IgD-negative memory B cell (primary cell): ENCODE measurements at regions not wholly inside any gene's neighbourhood (a gene's known extent, or its start where the extent isn't known, plus 50 kb on each side); places are given as distances from the start of the nearest gene placed in this dataset.

Experiments
- H3K27ac Mint-ChIP-seq, 3 donors: one replicate each; pipeline ENCODE4 v1.8.0; 2020 to 2022; ENCODE audit warnings: mild to moderate bottlenecking in 3 of 3, mixed read lengths in 3 of 3, moderate library complexity in 1 of 3
- H3K27me3 Mint-ChIP-seq: one replicate; pipeline ENCODE4 v1.8.0; 2021; ENCODE audit warnings: mixed read lengths
- H3K36me3 Mint-ChIP-seq: one replicate; pipeline ENCODE4 v1.8.0; 2020; ENCODE audit warnings: mild to moderate bottlenecking, mixed read lengths
- H3K4me1 Mint-ChIP-seq, 3 donors: one replicate each; pipeline ENCODE4 v1.8.0; 2020 to 2022; ENCODE audit warnings: mixed read lengths in 3 of 3, mild to moderate bottlenecking in 1 of 3
- H3K4me3 Mint-ChIP-seq, 4 donors: one replicate each; pipeline ENCODE4 v1.8.0; 2020 to 2022; ENCODE audit warnings: mild to moderate bottlenecking in 4 of 4, mixed read lengths in 4 of 4, moderate library complexity in 3 of 4
- H3K9me3 Mint-ChIP-seq, 3 donors: one replicate each; pipeline ENCODE4 v1.8.0; 2020 to 2021; ENCODE audit warnings: mixed read lengths in 3 of 3, mild to moderate bottlenecking in 1 of 3

DNA sequence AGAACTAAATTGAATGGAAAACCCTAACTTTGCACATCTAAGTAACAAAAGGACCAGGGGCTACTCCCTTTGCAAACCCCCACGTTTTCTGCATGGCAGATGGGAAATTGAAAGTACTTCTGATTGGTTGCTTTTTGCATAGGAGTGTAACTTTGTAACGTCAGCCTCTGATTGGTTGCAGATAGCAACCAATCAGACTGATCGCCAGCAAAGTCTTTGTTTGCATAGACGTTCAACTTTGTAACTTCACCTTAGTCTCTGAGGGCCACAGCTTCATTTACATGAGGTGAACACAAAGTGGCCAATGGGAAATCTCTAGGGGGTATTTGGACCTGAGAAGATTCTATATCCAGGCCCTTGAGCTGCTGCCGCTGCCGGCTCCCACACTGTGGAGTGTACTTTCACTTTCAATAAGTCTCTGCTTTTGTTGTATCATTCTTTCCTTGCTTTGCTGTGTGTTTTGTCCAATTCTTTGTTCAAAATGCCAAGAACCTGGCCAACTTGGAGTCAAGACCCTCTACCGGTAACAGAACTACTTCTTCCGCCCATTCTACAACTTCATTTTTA lies 102.5 kb upstream of the PRICKLE1 start:
- Mint-ChIP-seq H3K27me3 (no peaks in the 10 kb centered on the region), H3K27ac (no peak overlapping the region), H3K36me3 (no peaks in the 10 kb centered on the region), H3K4me3 (peak overlapping the region in 1 of 4 donors; percentile 32), H3K4me1 (no peaks in the 10 kb centered on the region), H3K9me3 (peaks cover 4 to 20% (median 8%) of the 10 kb centered on the region in 3 donors)

- Mint-ChIP-seq H3K9me3 (peaks cover 2 to 20% (median 2%) of the 10 kb centered on the region in 3 donors), H3K36me3 (no peaks in the 10 kb centered on the region), H3K27ac (no peak overlapping the region), H3K4me1 (no peaks in the 10 kb centered on the region), H3K27me3 (no peaks in the 10 kb centered on the region), H3K4me3 (no peak overlapping the region)
These were observed 100.7 kb upstream of the PRICKLE1 start for GRCh38 chr12:42690264-42690663.

GRCh38 chr12:42689699-42690098 lies 100.2 kb upstream of the PRICKLE1 start:
- Mint-ChIP-seq H3K36me3 (no peaks in the 10 kb centered on the region), H3K4me3 (no peak overlapping the region), H3K27ac (no peak overlapping the region), H3K27me3 (no peaks in the 10 kb centered on the region), H3K9me3 (peaks cover 2 to 20% (median 2%) of the 10 kb centered on the region in 3 donors), H3K4me1 (no peaks in the 10 kb centered on the region)

DNA sequence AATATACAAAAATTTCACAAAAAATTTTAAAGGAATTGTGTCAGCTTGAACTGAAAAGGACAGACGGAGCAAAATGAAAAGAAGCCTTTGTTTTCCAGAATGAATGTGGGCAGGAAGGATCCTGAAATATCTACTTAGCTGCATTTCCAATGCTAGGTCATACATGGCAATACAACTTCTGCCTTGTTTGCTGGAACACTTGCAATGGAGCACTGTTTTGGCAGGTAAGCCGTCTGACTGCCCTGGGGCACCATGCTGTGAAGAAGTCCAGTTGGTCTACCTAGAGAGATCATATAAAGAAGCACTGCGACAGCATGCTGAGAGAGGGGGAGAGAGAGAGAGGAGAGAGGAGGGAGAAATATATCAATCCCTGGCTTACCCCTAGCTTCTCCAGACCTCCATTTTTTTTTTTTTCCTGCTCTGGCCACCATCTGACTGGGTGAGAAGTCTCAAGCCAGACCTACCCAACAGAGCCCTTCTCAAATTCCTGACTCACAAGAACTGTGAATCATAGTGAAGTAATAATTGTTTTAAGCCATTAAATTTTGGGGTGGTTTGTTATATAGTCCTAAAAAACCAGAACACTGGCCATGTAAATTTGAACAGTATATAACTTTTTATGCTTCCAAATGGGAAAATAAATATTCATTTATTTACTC lies 97.1 kb upstream of the PRICKLE1 start:
- no peaks in the 10 kb centered on the region for H3K27me3 Mint-ChIP-seq
- no peak overlapping the region for H3K27ac Mint-ChIP-seq
- no peak overlapping the region for H3K4me3 Mint-ChIP-seq
- no peaks in the 10 kb centered on the region for H3K4me1 Mint-ChIP-seq
- peaks cover 2 to 20% (median 2%) of the 10 kb centered on the region in 3 donors for H3K9me3 Mint-ChIP-seq
- H3K36me3 Mint-ChIP-seq: no peaks in the 10 kb centered on the region

- H3K4me3 Mint-ChIP-seq: no peak overlapping the region
- no peaks in the 10 kb centered on the region for H3K36me3 Mint-ChIP-seq
- peaks cover 0 to 6% (median 2%) of the 10 kb centered on the region in 3 donors for H3K9me3 Mint-ChIP-seq
- peaks cover 2% of the 10 kb centered on the region for H3K27me3 Mint-ChIP-seq
- H3K27ac Mint-ChIP-seq: no peak overlapping the region
- no peaks in the 10 kb centered on the region for H3K4me1 Mint-ChIP-seq
These were observed 95.2 kb upstream of the PRICKLE1 start for GRCh38 chr12:42684802-42685071.

GRCh38 chr12:42683933-42684801 lies 94.6 kb upstream of the PRICKLE1 start:
- Mint-ChIP-seq H3K27ac (no peak overlapping the region), H3K4me3 (no peak overlapping the region), H3K27me3 (peaks cover 2% of the 10 kb centered on the region), H3K36me3 (no peaks in the 10 kb centered on the region), H3K9me3 (peaks cover 0 to under 1% (median 0%) of the 10 kb centered on the region in 3 donors), H3K4me1 (no peaks in the 10 kb centered on the region)

- H3K9me3 Mint-ChIP-seq: no peaks in the 10 kb centered on the region
- no peak overlapping the region for H3K27ac Mint-ChIP-seq
- H3K4me1 Mint-ChIP-seq: no peaks in the 10 kb centered on the region
- H3K36me3 Mint-ChIP-seq: no peaks in the 10 kb centered on the region
- no peak overlapping the region for H3K4me3 Mint-ChIP-seq
- H3K27me3 Mint-ChIP-seq: peaks cover 2% of the 10 kb centered on the region
These were observed 93.7 kb upstream of the PRICKLE1 start for GRCh38 chr12:42683266-42683665.

GRCh38 chr12:42679466-42679865 lies 89.9 kb upstream of the PRICKLE1 start:
- Mint-ChIP-seq H3K27ac (no peak overlapping the region), H3K4me1 (no peaks in the 10 kb centered on the region), H3K9me3 (peaks cover 0 to 2% (median 1%) of the 10 kb centered on the region in 3 donors)

DNA sequence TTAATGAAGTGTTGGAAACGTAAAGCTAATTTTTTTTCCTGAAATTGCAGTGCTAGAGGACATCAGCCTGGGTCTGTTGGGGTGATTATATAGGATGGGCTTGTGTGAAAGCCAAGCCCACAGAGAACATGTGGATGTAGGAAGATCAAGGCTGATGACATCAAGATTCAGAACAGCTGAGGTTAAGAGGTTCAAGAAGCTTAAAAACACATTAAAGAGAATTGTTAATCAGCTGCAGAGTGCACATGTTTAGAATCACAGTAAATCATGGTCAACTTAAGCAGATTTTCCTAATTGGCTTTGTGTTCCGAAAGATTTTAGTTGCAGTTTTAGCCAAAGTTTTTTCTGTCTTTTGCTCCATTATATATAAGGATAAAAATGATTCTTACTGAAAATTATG lies 87.9 kb upstream of the PRICKLE1 start:
- H3K36me3 Mint-ChIP-seq: peaks cover 2% of the 10 kb centered on the region
- H3K27me3 Mint-ChIP-seq: peaks cover 2% of the 10 kb centered on the region
- H3K27ac Mint-ChIP-seq: no peak overlapping the region
- H3K4me1 Mint-ChIP-seq: peaks cover 0 to 1% (median 0%) of the 10 kb centered on the region in 3 donors
- H3K9me3 Mint-ChIP-seq: peaks cover 0 to 4% (median 1%) of the 10 kb centered on the region in 3 donors
- H3K4me3 Mint-ChIP-seq: no peak overlapping the region

More at GRCh38 chr12:42679466-42679865, 89.9 kb upstream of the PRICKLE1 start:
- Mint-ChIP-seq H3K4me3 (no peak overlapping the region), H3K27me3 (peaks cover 2% of the 10 kb centered on the region), H3K36me3 (no peaks in the 10 kb centered on the region)

- peaks cover 2% of the 10 kb centered on the region for H3K36me3 Mint-ChIP-seq
- no peak overlapping the region for H3K27ac Mint-ChIP-seq
- H3K4me1 Mint-ChIP-seq: peaks cover 0 to 1% (median 0%) of the 10 kb centered on the region in 3 donors
- peak overlapping the region in 1 of 4 donors; percentile 13 for H3K4me3 Mint-ChIP-seq
- H3K27me3 Mint-ChIP-seq: no peaks in the 10 kb centered on the region
- H3K9me3 Mint-ChIP-seq: peaks cover 0 to 4% (median 1%) of the 10 kb centered on the region in 3 donors
These were observed 84.0 kb upstream of the PRICKLE1 start for GRCh38 chr12:42673535-42673934.

DNA sequence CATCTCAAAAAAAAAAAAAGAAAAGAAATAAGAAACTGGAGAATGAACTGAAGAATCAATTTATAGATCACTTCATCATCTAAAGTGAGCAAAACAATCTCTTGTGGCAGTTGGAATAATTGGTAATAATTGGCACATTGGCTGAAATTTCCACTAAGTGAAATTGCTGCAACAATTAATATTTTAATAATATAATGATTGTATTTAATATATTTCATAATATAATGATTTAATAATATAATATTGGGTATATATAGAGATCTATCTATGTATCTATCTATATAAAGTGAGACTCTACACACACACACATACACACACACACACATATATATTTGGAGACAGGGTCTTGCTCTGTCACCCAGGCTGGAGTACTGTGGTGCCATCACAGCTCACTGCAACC lies 81.2 kb upstream of the PRICKLE1 start:
- H3K4me3 Mint-ChIP-seq: no peak overlapping the region
- peaks cover 2% of the 10 kb centered on the region for H3K27me3 Mint-ChIP-seq
- peaks cover 0 to 1% (median 0%) of the 10 kb centered on the region in 3 donors for H3K4me1 Mint-ChIP-seq
- H3K27ac Mint-ChIP-seq: no peak overlapping the region
- H3K36me3 Mint-ChIP-seq: peaks cover 2% of the 10 kb centered on the region
- peaks cover 0 to 4% (median 0%) of the 10 kb centered on the region in 3 donors for H3K9me3 Mint-ChIP-seq

DNA sequence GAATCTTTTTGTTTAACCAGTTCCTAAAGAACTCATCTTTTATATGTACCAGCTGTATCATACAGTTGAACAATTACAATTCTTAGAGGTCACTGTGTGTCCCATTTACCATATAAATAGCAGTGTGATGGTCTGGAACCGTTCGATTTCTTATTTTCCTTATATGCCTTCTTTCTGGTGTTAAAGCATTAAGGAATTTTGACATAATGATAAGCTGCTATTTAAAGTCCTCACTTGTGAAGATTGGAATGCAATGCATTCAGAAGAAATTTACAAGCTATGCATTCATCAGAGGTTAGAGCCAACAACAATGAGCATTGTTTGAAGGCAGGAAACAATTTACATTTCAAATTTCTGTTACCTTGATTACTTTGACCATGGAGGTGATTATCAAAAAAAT lies 80.0 kb upstream of the PRICKLE1 start:
- Mint-ChIP-seq H3K36me3 (peaks cover 2% of the 10 kb centered on the region), H3K9me3 (peaks cover 0 to 2% (median 0%) of the 10 kb centered on the region in 3 donors), H3K4me3 (no peak overlapping the region), H3K27ac (no peak overlapping the region), H3K27me3 (peaks cover 5% of the 10 kb centered on the region), H3K4me1 (peaks cover 0 to 1% (median 0%) of the 10 kb centered on the region in 3 donors)

DNA sequence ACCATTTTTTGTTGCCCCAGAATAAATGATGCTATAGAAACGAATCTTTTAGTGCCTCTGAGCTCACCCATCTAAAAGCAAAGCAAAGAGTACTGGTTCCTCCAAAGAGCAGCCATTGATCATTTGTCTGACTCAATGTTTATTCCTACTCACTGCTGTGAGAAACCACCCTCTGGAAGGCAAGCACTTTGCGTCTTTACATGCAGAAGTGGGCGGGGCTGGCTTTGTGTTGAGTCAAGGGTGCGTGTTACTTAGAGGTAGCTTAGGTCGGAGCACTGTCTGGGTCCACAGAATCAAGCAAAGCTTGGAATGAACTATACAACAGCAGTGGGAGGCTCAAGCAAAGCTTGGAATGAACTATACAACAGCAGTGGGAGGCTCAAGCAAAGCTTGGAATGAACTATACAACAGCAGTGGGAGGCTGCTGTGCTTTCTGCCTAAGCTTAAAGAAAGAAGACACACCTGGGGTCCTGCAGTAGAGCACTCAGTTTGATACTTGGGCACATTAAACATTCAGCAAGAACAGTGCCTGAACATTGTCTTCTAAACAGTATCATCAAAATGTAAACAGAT lies 77.2 kb upstream of the PRICKLE1 start:
- H3K4me1 Mint-ChIP-seq: no peaks in the 10 kb centered on the region

GRCh38 chr12:42663621-42664020 lies 74.1 kb upstream of the PRICKLE1 start:
- H3K4me3 Mint-ChIP-seq: no peak overlapping the region
- H3K36me3 Mint-ChIP-seq: peaks cover 3% of the 10 kb centered on the region
- H3K27me3 Mint-ChIP-seq: peaks cover 9% of the 10 kb centered on the region
- H3K4me1 Mint-ChIP-seq: no peaks in the 10 kb centered on the region
- H3K9me3 Mint-ChIP-seq: peaks cover 0 to 3% (median 0%) of the 10 kb centered on the region in 3 donors
- H3K27ac Mint-ChIP-seq: no peak overlapping the region

More for the DNA sequence above, 77.2 kb upstream of the PRICKLE1 start:
- H3K27ac Mint-ChIP-seq: no peak overlapping the region
- H3K4me3 Mint-ChIP-seq: no peak overlapping the region
- H3K27me3 Mint-ChIP-seq: peaks cover 7% of the 10 kb centered on the region
- H3K9me3 Mint-ChIP-seq: no peaks in the 10 kb centered on the region
- peaks cover 3% of the 10 kb centered on the region for H3K36me3 Mint-ChIP-seq
